Stomach (tissue), 8 donors: ENCODE measurements at regions not wholly inside any gene's neighbourhood (a gene's known extent, or its start where the extent isn't known, plus 50 kb on each side); places are given as distances from the start of the nearest gene placed in this dataset.

ENCODE experiments used
- DNase-seq, 2 donors: peaks; one replicate each; pipeline versions ENCODE4 v3.0.0 to v3.0.0-alpha.2; 2013 to 2019
- H3K27ac ChIP-seq, 5 donors: fragments of 200-600 bp in 4 of 5; sonication (generic) in 4 of 5; one replicate each; pipeline ENCODE4 v1.5.1; 2013 to 2019; ENCODE audit warnings: mild to moderate bottlenecking in 1 of 5, moderate library complexity in 1 of 5
- H3K27me3 ChIP-seq, 3 donors: fragments of 200-600 bp; sonication (generic); one replicate each; pipeline ENCODE4 v1.5.1; 2017 to 2019; ENCODE audit warnings: mixed run types in 1 of 3
- H3K36me3 ChIP-seq, 4 donors: fragments of 200-600 bp; sonication (generic); 1 replicate in 3 of 4; 2 replicates in 1 of 4; pipeline ENCODE4 v1.5.1; 2016 to 2019
- H3K4me1 ChIP-seq, 4 donors: fragments of 200-600 bp; sonication (generic); one replicate each; pipeline ENCODE4 v1.5.1; 2016 to 2019
- H3K4me3 ChIP-seq, 4 donors: fragments of 200-600 bp; sonication (generic) in 3 of 4; one replicate each; pipeline ENCODE4 v1.5.1; 2016 to 2019; ENCODE audit warnings: mild to moderate bottlenecking in 1 of 4
- H3K9me3 ChIP-seq, 4 donors: fragments of 200-600 bp; sonication (generic); one replicate each; pipeline ENCODE4 v1.5.1; 2016 to 2019
- CTCF ChIP-seq, 7 experiments: fragments of 450-650 bp in 4 of 7; fragments of 200-600 bp in 3 of 7; sonication (generic) in 3 of 7; IDR thresholded peaks; one replicate each; pipeline ENCODE4 v1.5.1; 2016 to 2019; ENCODE audit warnings: antibody characterized with exemption in 7 of 7, control low read depth in 2 of 7, mild to moderate bottlenecking in 1 of 7
- EP300 ChIP-seq: sonication (generic); formaldehyde crosslinking; IDR thresholded peaks from one replicate; pipeline ENCODE4 v1.6.1; 2017; ENCODE audit warnings: antibody characterized with exemption
- POLR2A ChIP-seq, 4 donors: fragments of 450-650 bp; IDR thresholded peaks; one replicate each; pipeline ENCODE4 v1.6.1; 2016; ENCODE audit warnings: antibody characterized with exemption in 4 of 4, control low read depth in 2 of 4, mild to moderate bottlenecking in 1 of 4, moderate library complexity in 1 of 4
- POLR2AphosphoS5 ChIP-seq, 3 donors: sonication (generic); formaldehyde crosslinking; IDR thresholded peaks; one replicate each; pipeline ENCODE4 v1.6.1; 2016; ENCODE audit warnings: antibody characterized with exemption in 3 of 3
- WGBS, 5 donors: extraction: QIAGEN DNeasy Blood & Tissue Kit in 3 of 5; methylation state at CpG; one replicate each; pipeline versions ENCODE4 v1.1.5 to v1.1.7; 2013 to 2018; 5-methylcytosine and 5-hydroxymethylcytosine counted together
- intact Hi-C: fragments of 100-400 bp; cut with DNase I; formaldehyde crosslinking; loops from one replicate; pipeline ENCODE4 v1.15.1; 2023; ENCODE audit warnings: low total_unique reads
- donor health status: healthy with polysubstance abuse.
- donor health status: Bipolar disorder and iron deficiency.
- donor health status: healthy.

GRCh38 chr3:78174821-78175220, 1134.9 kb downstream of the ROBO2 start:
- Histone ChIP-seq H3K36me3 (no peaks in the 10 kb centered on the region), H3K4me3 (no peak overlapping the region), H3K4me1 (no peaks in the 10 kb centered on the region), H3K27me3 (no peaks in the 10 kb centered on the region), H3K9me3 (no peaks in the 10 kb centered on the region), H3K27ac (no peak overlapping the region)
- no peak for TF ChIP-seq EP300
- TF ChIP-seq POLR2AphosphoS5 (IDR thresholded peaks at IDR 0.05), result no peak
- TF ChIP-seq POLR2A (IDR thresholded peaks at IDR 0.05), result no peak
- no peak for TF ChIP-seq CTCF (IDR thresholded peaks at IDR 0.05)
- WGBS, 5 donors, result 10 to 35% (median 22%) methylated on average over 1 of the region's 1 CpG
- DNase-seq, result peak in 1 of 2 donors; percentile 11
- intact Hi-C loops, result no loop called here

- DNase-seq, result no peak
- TF ChIP-seq CTCF (IDR thresholded peaks at IDR 0.05), result no peak
- TF ChIP-seq POLR2AphosphoS5 (IDR thresholded peaks at IDR 0.05), result no peak
- no peak for TF ChIP-seq EP300
- no peak for TF ChIP-seq POLR2A (IDR thresholded peaks at IDR 0.05)
- H3K27ac ChIP-seq, result no peak overlapping the region
- no peaks in the 10 kb centered on the region for H3K36me3 ChIP-seq
- no peaks in the 10 kb centered on the region for H3K27me3 ChIP-seq
- no peaks in the 10 kb centered on the region for H3K4me1 ChIP-seq
- no peak overlapping the region for H3K4me3 ChIP-seq
- H3K9me3 ChIP-seq, result no peaks in the 10 kb centered on the region
- intact Hi-C loops, result no loop called here
- 68 to 83% (median 75%) methylated on average over 4 of the region's 4 CpGs for WGBS, 5 donors
Observed at GRCh38 chr3:78176869-78177268, 1137.0 kb downstream of the ROBO2 start.

GRCh38 chr3:78177780-78178179, 1137.9 kb downstream of the ROBO2 start:
- peak in 1 of 2 donors; percentile 19 for DNase-seq
- Histone ChIP-seq H3K4me3 (no peak overlapping the region), H3K27ac (no peak overlapping the region), H3K27me3 (no peaks in the 10 kb centered on the region), H3K9me3 (no peaks in the 10 kb centered on the region), H3K36me3 (no peaks in the 10 kb centered on the region), H3K4me1 (no peaks in the 10 kb centered on the region)
- WGBS, 5 donors, result 74 to 88% (median 79%) methylated on average over 2 of the region's 2 CpGs
- no peak for TF ChIP-seq POLR2AphosphoS5 (IDR thresholded peaks at IDR 0.05)
- no peak for TF ChIP-seq EP300
- TF ChIP-seq CTCF (IDR thresholded peaks at IDR 0.05), result no peak
- no peak for TF ChIP-seq POLR2A (IDR thresholded peaks at IDR 0.05)
- intact Hi-C loops, result no loop called here

GRCh38 chr3:78178209-78178608, 1138.3 kb downstream of the ROBO2 start:
- no peaks in the 10 kb centered on the region for H3K27me3 ChIP-seq
- no peaks in the 10 kb centered on the region for H3K9me3 ChIP-seq
- DNase-seq, result no peak
- no peak overlapping the region for H3K4me3 ChIP-seq
- TF ChIP-seq EP300, result no peak
- TF ChIP-seq POLR2A (IDR thresholded peaks at IDR 0.05), result no peak
- TF ChIP-seq CTCF (IDR thresholded peaks at IDR 0.05), result no peak
- TF ChIP-seq POLR2AphosphoS5 (IDR thresholded peaks at IDR 0.05), result no peak
- H3K27ac ChIP-seq, result no peak overlapping the region
- intact Hi-C loops, result no loop called here
- H3K36me3 ChIP-seq, result no peaks in the 10 kb centered on the region
- no peaks in the 10 kb centered on the region for H3K4me1 ChIP-seq
